ENCODE measurements at regions not wholly inside any gene's neighbourhood (a gene's known extent, or its start where the extent isn't known, plus 50 kb on each side); places are given as distances from the start of the nearest gene placed in this dataset.

DNA sequence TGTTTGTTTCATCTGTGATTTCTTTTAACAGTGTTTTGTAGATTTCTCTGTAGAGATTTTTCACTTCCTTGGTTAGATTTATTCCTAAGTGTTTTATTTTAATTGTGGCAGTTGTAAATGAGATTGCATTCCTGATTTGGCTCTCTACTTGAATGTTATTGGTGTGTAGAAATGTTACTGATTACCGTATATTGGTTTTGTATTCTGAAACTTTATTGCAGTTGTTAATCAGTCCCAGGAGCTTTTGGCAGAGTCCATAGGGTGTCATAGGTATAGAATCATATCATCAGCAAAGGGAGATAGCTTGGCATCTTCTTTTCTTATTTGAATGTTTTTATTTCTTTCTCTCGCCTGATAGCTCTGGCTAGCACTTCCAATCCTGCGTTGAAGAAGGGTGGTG is 1386.7 kb downstream of the SLITRK5 start:
- TF ChIP-seq POLR2A (IDR thresholded peaks at IDR 0.05) (no peak), EP300 (IDR thresholded peaks at IDR 0.05) (no peak)
- TF ChIP-seq, protein P1, sequence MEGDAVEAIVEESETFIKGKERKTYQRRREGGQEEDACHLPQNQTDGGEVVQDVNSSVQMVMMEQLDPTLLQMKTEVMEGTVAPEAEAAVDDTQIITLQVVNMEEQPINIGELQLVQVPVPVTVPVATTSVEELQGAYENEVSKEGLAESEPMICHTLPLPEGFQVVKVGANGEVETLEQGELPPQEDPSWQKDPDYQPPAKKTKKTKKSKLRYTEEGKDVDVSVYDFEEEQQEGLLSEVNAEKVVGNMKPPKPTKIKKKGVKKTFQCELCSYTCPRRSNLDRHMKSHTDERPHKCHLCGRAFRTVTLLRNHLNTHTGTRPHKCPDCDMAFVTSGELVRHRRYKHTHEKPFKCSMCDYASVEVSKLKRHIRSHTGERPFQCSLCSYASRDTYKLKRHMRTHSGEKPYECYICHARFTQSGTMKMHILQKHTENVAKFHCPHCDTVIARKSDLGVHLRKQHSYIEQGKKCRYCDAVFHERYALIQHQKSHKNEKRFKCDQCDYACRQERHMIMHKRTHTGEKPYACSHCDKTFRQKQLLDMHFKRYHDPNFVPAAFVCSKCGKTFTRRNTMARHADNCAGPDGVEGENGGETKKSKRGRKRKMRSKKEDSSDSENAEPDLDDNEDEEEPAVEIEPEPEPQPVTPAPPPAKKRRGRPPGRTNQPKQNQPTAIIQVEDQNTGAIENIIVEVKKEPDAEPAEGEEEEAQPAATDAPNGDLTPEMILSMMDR (IDR thresholded peaks at IDR 0.05): no peak
- 91 to 94% (median 94%) methylated on average over 3 of the region's 3 CpGs for WGBS, 3 donors
- intact Hi-C loops (cut with DNase I): no loop called here

DNA sequence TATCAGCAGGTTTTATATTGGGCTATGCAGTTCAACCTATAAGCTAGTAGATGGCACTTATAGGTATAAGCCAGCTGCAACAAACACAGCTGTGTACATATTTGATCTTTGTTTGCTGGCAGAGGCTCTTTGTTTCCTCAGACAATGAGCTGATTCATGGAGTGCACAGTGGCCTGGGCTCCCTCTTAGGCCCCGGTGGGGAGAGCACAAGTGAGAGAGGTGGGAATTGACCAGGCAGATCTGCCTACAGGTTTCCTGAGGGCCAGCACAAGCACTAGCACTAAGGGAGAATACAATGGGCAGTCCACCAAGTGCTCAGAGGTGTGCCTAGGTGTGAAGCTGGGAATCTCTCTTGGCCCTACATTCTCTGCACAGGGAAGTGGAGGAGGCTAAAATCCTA is 1390.7 kb downstream of the SLITRK5 start:
- Histone ChIP-seq H3K27me3 (no peaks in the 10 kb centered on the region), H3K4me1 (ENCODE audit: insufficient read depth) (no peaks in the 10 kb centered on the region), H3K4me3 (no peak overlapping the region), H3K36me3 (no peaks in the 10 kb centered on the region), H3K9me3 (no peaks in the 10 kb centered on the region), H3K27ac (no peak overlapping the region)
- intact Hi-C loops (cut with DNase I): no loop called here
- 85 to 91% (median 90%) methylated on average over 1 of the region's 1 CpG for WGBS, 3 donors
- no peak for DNase-seq
- TF ChIP-seq POLR2A (IDR thresholded peaks at IDR 0.05) (no peak), EP300 (IDR thresholded peaks at IDR 0.05) (no peak)
- TF ChIP-seq, protein P1 (IDR thresholded peaks at IDR 0.05): no peak

More for the DNA sequence above, 1386.7 kb downstream of the SLITRK5 start:
- DNase-seq: no peak
- H3K4me1 ChIP-seq (ENCODE audit: insufficient read depth): no peaks in the 10 kb centered on the region
- no peaks in the 10 kb centered on the region for H3K9me3 ChIP-seq
- no peaks in the 10 kb centered on the region for H3K36me3 ChIP-seq
- H3K27ac ChIP-seq: no peak overlapping the region
- H3K4me3 ChIP-seq: no peak overlapping the region
- H3K27me3 ChIP-seq: no peaks in the 10 kb centered on the region

DNA sequence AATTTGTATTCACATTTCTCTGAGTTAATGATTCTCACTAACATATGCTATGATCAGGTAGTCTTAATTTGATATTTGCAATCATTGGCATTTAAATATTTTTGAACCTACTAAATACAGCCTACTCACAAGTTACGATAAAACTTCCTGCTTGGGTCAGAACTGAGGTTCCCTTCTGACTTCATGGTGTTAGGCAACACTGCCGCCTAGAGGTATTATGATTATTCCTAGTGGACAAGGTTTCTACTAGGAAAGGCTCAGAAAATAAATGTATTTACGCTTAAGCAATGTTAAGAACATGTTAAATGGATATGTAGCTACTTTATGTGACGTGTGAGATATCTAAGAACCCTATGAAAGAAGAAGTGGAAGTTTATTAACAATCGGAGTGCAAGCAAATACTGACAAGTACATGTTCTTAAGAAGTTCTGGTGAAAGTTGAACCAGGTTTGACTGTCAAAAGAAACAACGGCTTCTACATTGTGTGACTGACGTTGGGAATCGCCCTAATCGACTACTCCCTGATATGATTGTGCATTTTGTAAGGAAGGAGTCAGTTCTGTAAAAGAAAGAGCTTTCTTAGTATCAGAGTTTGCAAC is 1395.8 kb downstream of the SLITRK5 start:
- no peaks in the 10 kb centered on the region for H3K36me3 ChIP-seq
- intact Hi-C loops (cut with DNase I): no loop called here
- WGBS, 3 donors: 29 to 32% (median 32%) methylated on average over 9 of the region's 9 CpGs
- no peaks in the 10 kb centered on the region for H3K4me1 ChIP-seq (ENCODE audit: insufficient read depth)
- TF ChIP-seq, protein P1 (IDR thresholded peaks at IDR 0.05): no peak
- TF ChIP-seq POLR2A (IDR thresholded peaks at IDR 0.05) (no peak), EP300 (IDR thresholded peaks at IDR 0.05) (no peak)
- H3K4me3 ChIP-seq: no peak overlapping the region
- H3K9me3 ChIP-seq: no peaks in the 10 kb centered on the region
- DNase-seq: no peak
- no peak overlapping the region for H3K27ac ChIP-seq
- H3K27me3 ChIP-seq: no peaks in the 10 kb centered on the region

DNA sequence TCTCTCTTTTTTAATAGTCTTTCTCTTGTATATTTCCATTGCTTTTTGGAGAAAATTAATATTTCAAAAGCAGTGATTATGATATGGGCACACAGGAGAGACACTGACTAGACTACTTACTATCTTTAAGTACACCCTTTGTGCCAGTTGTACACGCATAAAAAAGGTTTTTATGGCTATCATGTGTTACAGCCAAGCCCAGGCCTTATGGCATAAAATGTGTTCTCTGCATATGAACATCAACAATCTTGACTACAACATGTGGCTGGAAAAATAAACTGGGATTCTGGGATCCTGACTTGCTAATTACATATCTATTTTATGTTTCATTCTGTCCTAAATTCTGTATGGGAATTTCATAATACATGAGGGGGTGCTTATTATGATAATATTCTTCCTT is 1401.8 kb downstream of the SLITRK5 start:
- Histone ChIP-seq H3K27me3 (no peaks in the 10 kb centered on the region), H3K4me1 (ENCODE audit: insufficient read depth) (no peaks in the 10 kb centered on the region), H3K27ac (no peak overlapping the region), H3K9me3 (no peaks in the 10 kb centered on the region), H3K4me3 (no peak overlapping the region), H3K36me3 (no peaks in the 10 kb centered on the region)
- intact Hi-C loops (cut with DNase I): no loop called here
- WGBS, 3 donors: 18 to 45% (median 20%) methylated on average over 1 of the region's 1 CpG
- DNase-seq: no peak
- no peak for TF ChIP-seq EP300 (IDR thresholded peaks at IDR 0.05)
- no peak for TF ChIP-seq POLR2A (IDR thresholded peaks at IDR 0.05)
- TF ChIP-seq, protein P1 (IDR thresholded peaks at IDR 0.05): no peak

All from ovary (tissue), 7 donors.